ENCODE measurements at regions not wholly inside any gene's neighbourhood (a gene's known extent, or its start where the extent isn't known, plus 50 kb on each side); places are given as distances from the start of the nearest gene placed in this dataset.

GRCh38 chr2:176637486-176638166 is 368.4 kb downstream of the MTX2 start:
- no peaks in the 10 kb centered on the region for H3K36me3 ChIP-seq (ENCODE audit: control insufficient read depth in 2 of 2, insufficient read depth in 2 of 2, low read length in 2 of 2)
- no peaks in the 10 kb centered on the region for H3K9me3 ChIP-seq (ENCODE audit: control insufficient read depth in 2 of 2, low read length in 2 of 2)
- H3K27ac ChIP-seq (ENCODE audit: low read depth in 2 of 2, low read length in 2 of 2), result peak overlapping the region; percentile 54 to 70
- H3K9ac ChIP-seq (ENCODE audit: low read depth in 1 of 2, low read length in 2 of 2), result peak overlapping the region; percentile 18 to 65
- H3K4me1 ChIP-seq (ENCODE audit: control insufficient read depth in 2 of 2, insufficient read depth in 2 of 2, low read length in 2 of 2), result no peaks in the 10 kb centered on the region
- H3K27me3 ChIP-seq (ENCODE audit: control insufficient read depth in 2 of 2, insufficient read depth in 2 of 2, low read length in 2 of 2), result peaks cover 11 to 15% of the 10 kb centered on the region in 2 donors
- peak overlapping the region; percentile 62 to 70 for H3K4me3 ChIP-seq (ENCODE audit: low read length in 2 of 2)

- Histone ChIP-seq H3K4me1 (ENCODE audit: control insufficient read depth in 2 of 2, insufficient read depth in 2 of 2, low read length in 2 of 2) (no peaks in the 10 kb centered on the region), H3K36me3 (ENCODE audit: control insufficient read depth in 2 of 2, insufficient read depth in 2 of 2, low read length in 2 of 2) (no peaks in the 10 kb centered on the region), H3K4me3 (ENCODE audit: low read length in 2 of 2) (peak overlapping the region; percentile 62 to 70), H3K9ac (ENCODE audit: low read depth in 1 of 2, low read length in 2 of 2) (peak overlapping the region; percentile 18 to 65), H3K27me3 (ENCODE audit: control insufficient read depth in 2 of 2, insufficient read depth in 2 of 2, low read length in 2 of 2) (peaks cover 11 to 15% of the 10 kb centered on the region in 2 donors), H3K9me3 (ENCODE audit: control insufficient read depth in 2 of 2, low read length in 2 of 2) (no peaks in the 10 kb centered on the region), H3K27ac (ENCODE audit: low read depth in 2 of 2, low read length in 2 of 2) (peak overlapping the region in 1 of 2 donors; percentile 70)
Observed at GRCh38 chr2:176638167-176639015, 369.1 kb downstream of the MTX2 start.

- H3K4me1 ChIP-seq (ENCODE audit: control insufficient read depth in 2 of 2, insufficient read depth in 2 of 2, low read length in 2 of 2), result no peaks in the 10 kb centered on the region
- no peak overlapping the region for H3K4me3 ChIP-seq (ENCODE audit: low read length in 2 of 2)
- no peak overlapping the region for H3K27ac ChIP-seq (ENCODE audit: low read depth in 2 of 2, low read length in 2 of 2)
- H3K9ac ChIP-seq (ENCODE audit: low read depth in 1 of 2, low read length in 2 of 2), result no peak overlapping the region
- peaks cover 11 to 18% of the 10 kb centered on the region in 2 donors for H3K27me3 ChIP-seq (ENCODE audit: control insufficient read depth in 2 of 2, insufficient read depth in 2 of 2, low read length in 2 of 2)
- no peaks in the 10 kb centered on the region for H3K9me3 ChIP-seq (ENCODE audit: control insufficient read depth in 2 of 2, low read length in 2 of 2)
- no peaks in the 10 kb centered on the region for H3K36me3 ChIP-seq (ENCODE audit: control insufficient read depth in 2 of 2, insufficient read depth in 2 of 2, low read length in 2 of 2)
Observed at GRCh38 chr2:176639016-176639343, 369.7 kb downstream of the MTX2 start.

- no peak overlapping the region for H3K27ac ChIP-seq (ENCODE audit: low read depth in 2 of 2, low read length in 2 of 2)
- H3K36me3 ChIP-seq (ENCODE audit: control insufficient read depth in 2 of 2, insufficient read depth in 2 of 2, low read length in 2 of 2), result no peaks in the 10 kb centered on the region
- no peaks in the 10 kb centered on the region for H3K4me1 ChIP-seq (ENCODE audit: control insufficient read depth in 2 of 2, insufficient read depth in 2 of 2, low read length in 2 of 2)
- H3K27me3 ChIP-seq (ENCODE audit: control insufficient read depth in 2 of 2, insufficient read depth in 2 of 2, low read length in 2 of 2), result peaks cover 11 to 18% of the 10 kb centered on the region in 2 donors
- H3K4me3 ChIP-seq (ENCODE audit: low read length in 2 of 2), result no peak overlapping the region
- H3K9ac ChIP-seq (ENCODE audit: low read depth in 1 of 2, low read length in 2 of 2), result no peak overlapping the region
- H3K9me3 ChIP-seq (ENCODE audit: control insufficient read depth in 2 of 2, low read length in 2 of 2), result no peaks in the 10 kb centered on the region
Observed at GRCh38 chr2:176639671-176640070, 370.4 kb downstream of the MTX2 start.

- no peak overlapping the region for H3K9ac ChIP-seq (ENCODE audit: low read depth in 1 of 2, low read length in 2 of 2)
- no peaks in the 10 kb centered on the region for H3K4me1 ChIP-seq (ENCODE audit: control insufficient read depth in 2 of 2, insufficient read depth in 2 of 2, low read length in 2 of 2)
- H3K27ac ChIP-seq (ENCODE audit: low read depth in 2 of 2, low read length in 2 of 2), result no peak overlapping the region
- H3K4me3 ChIP-seq (ENCODE audit: low read length in 2 of 2), result no peak overlapping the region
- H3K36me3 ChIP-seq (ENCODE audit: control insufficient read depth in 2 of 2, insufficient read depth in 2 of 2, low read length in 2 of 2), result no peaks in the 10 kb centered on the region
- no peaks in the 10 kb centered on the region for H3K9me3 ChIP-seq (ENCODE audit: control insufficient read depth in 2 of 2, low read length in 2 of 2)
- peaks cover 9 to 18% of the 10 kb centered on the region in 2 donors for H3K27me3 ChIP-seq (ENCODE audit: control insufficient read depth in 2 of 2, insufficient read depth in 2 of 2, low read length in 2 of 2)
Observed at GRCh38 chr2:176641436-176641835, 372.2 kb downstream of the MTX2 start.

GRCh38 chr2:176642074-176642473 is 372.8 kb downstream of the MTX2 start:
- Histone ChIP-seq H3K36me3 (ENCODE audit: control insufficient read depth in 2 of 2, insufficient read depth in 2 of 2, low read length in 2 of 2) (no peaks in the 10 kb centered on the region), H3K9me3 (ENCODE audit: control insufficient read depth in 2 of 2, low read length in 2 of 2) (no peaks in the 10 kb centered on the region), H3K4me3 (ENCODE audit: low read length in 2 of 2) (no peak overlapping the region), H3K27ac (ENCODE audit: low read depth in 2 of 2, low read length in 2 of 2) (no peak overlapping the region), H3K9ac (ENCODE audit: low read depth in 1 of 2, low read length in 2 of 2) (no peak overlapping the region), H3K27me3 (ENCODE audit: control insufficient read depth in 2 of 2, insufficient read depth in 2 of 2, low read length in 2 of 2) (peaks cover 11 to 17% of the 10 kb centered on the region in 2 donors), H3K4me1 (ENCODE audit: control insufficient read depth in 2 of 2, insufficient read depth in 2 of 2, low read length in 2 of 2) (no peaks in the 10 kb centered on the region)

- Histone ChIP-seq H3K27ac (ENCODE audit: low read depth in 2 of 2, low read length in 2 of 2) (no peak overlapping the region), H3K36me3 (ENCODE audit: control insufficient read depth in 2 of 2, insufficient read depth in 2 of 2, low read length in 2 of 2) (no peaks in the 10 kb centered on the region), H3K4me3 (ENCODE audit: low read length in 2 of 2) (no peak overlapping the region), H3K27me3 (ENCODE audit: control insufficient read depth in 2 of 2, insufficient read depth in 2 of 2, low read length in 2 of 2) (peaks cover 12 to 13% of the 10 kb centered on the region in 2 donors), H3K9ac (ENCODE audit: low read depth in 1 of 2, low read length in 2 of 2) (no peak overlapping the region), H3K4me1 (ENCODE audit: control insufficient read depth in 2 of 2, insufficient read depth in 2 of 2, low read length in 2 of 2) (no peaks in the 10 kb centered on the region), H3K9me3 (ENCODE audit: control insufficient read depth in 2 of 2, low read length in 2 of 2) (no peaks in the 10 kb centered on the region)
Observed at GRCh38 chr2:176643646-176644045, 374.4 kb downstream of the MTX2 start.

- Histone ChIP-seq H3K9ac (ENCODE audit: low read depth in 1 of 2, low read length in 2 of 2) (no peak overlapping the region), H3K27me3 (ENCODE audit: control insufficient read depth in 2 of 2, insufficient read depth in 2 of 2, low read length in 2 of 2) (peaks cover 4 to 10% of the 10 kb centered on the region in 2 donors), H3K4me3 (ENCODE audit: low read length in 2 of 2) (no peak overlapping the region), H3K9me3 (ENCODE audit: control insufficient read depth in 2 of 2, low read length in 2 of 2) (no peaks in the 10 kb centered on the region), H3K27ac (ENCODE audit: low read depth in 2 of 2, low read length in 2 of 2) (no peak overlapping the region), H3K36me3 (ENCODE audit: control insufficient read depth in 2 of 2, insufficient read depth in 2 of 2, low read length in 2 of 2) (no peaks in the 10 kb centered on the region), H3K4me1 (ENCODE audit: control insufficient read depth in 2 of 2, insufficient read depth in 2 of 2, low read length in 2 of 2) (no peaks in the 10 kb centered on the region)
Observed at GRCh38 chr2:176645494-176645893, 376.3 kb downstream of the MTX2 start.

- Histone ChIP-seq H3K36me3 (ENCODE audit: control insufficient read depth in 2 of 2, insufficient read depth in 2 of 2, low read length in 2 of 2) (no peaks in the 10 kb centered on the region), H3K9me3 (ENCODE audit: control insufficient read depth in 2 of 2, low read length in 2 of 2) (no peaks in the 10 kb centered on the region), H3K4me3 (ENCODE audit: low read length in 2 of 2) (no peak overlapping the region), H3K27me3 (ENCODE audit: control insufficient read depth in 2 of 2, insufficient read depth in 2 of 2, low read length in 2 of 2) (peaks cover 5 to 10% of the 10 kb centered on the region in 2 donors), H3K27ac (ENCODE audit: low read depth in 2 of 2, low read length in 2 of 2) (no peak overlapping the region), H3K9ac (ENCODE audit: low read depth in 1 of 2, low read length in 2 of 2) (no peak overlapping the region), H3K4me1 (ENCODE audit: control insufficient read depth in 2 of 2, insufficient read depth in 2 of 2, low read length in 2 of 2) (no peaks in the 10 kb centered on the region)
Observed at GRCh38 chr2:176646033-176646615, 376.9 kb downstream of the MTX2 start.
